CD4-positive, alpha-beta T cell (primary cell): ENCODE measurements at regions not wholly inside any gene's neighbourhood (a gene's known extent, or its start where the extent isn't known, plus 50 kb on each side); places are given as distances from the start of the nearest gene placed in this dataset.

Experiments used
- ATAC-seq: fragments of 200-7000 bp; cut with Tn5 transposase; one replicate; pipeline ENCODE4 v1.10.0; 2022; ENCODE audit warnings: mild to moderate bottlenecking; ENCODE audit not compliant: poor library complexity
- CTCF ChIA-PET: fragments of 350-600 bp; sonication (Branson Sonifier 250); formaldehyde crosslinking; loops from one replicate; lab custom pipeline; 2021; ENCODE audit warnings: antibody characterized with exemption, inconsistent platforms; lab: Charles Lee
- POLR2A ChIA-PET: fragments of 350-600 bp; sonication (Branson Sonifier 250); formaldehyde crosslinking; loops from one replicate; lab custom pipeline; 2021; ENCODE audit warnings: antibody characterized with exemption, inconsistent platforms; lab: Charles Lee
- DNase-seq, 14 experiments: peaks; one replicate each; pipeline ENCODE4 v3.0.0-alpha.2; 2013 to 2020; ENCODE audit warnings: mixed read lengths in 2 of 14
- H3K27ac ChIP-seq, 2 donors: one replicate each; pipeline versions ENCODE4 v1.5.1 to v1.7.0; 2013; ENCODE audit warnings: low read length in 2 of 2, low read depth in 1 of 2, mild to moderate bottlenecking in 1 of 2
- H3K27me3 ChIP-seq, 2 experiments: 1 replicate in 1 of 2; 2 replicates in 1 of 2; pipeline versions ENCODE4 v1.6.1 to v1.7.0; 2013; ENCODE audit warnings: low read length in 2 of 2, control low read depth in 1 of 2, mild to moderate bottlenecking in 1 of 2, moderate library complexity in 1 of 2; ENCODE audit not compliant: insufficient read depth in 2 of 2, control insufficient read depth in 1 of 2
- H3K36me3 ChIP-seq: one replicate; pipeline ENCODE4 v1.6.1; 2013; ENCODE audit warnings: low read length, control low read depth; ENCODE audit not compliant: insufficient read depth
- H3K4me1 ChIP-seq: one replicate; pipeline ENCODE4 v1.6.1; 2013; ENCODE audit warnings: low read length, control low read depth; ENCODE audit not compliant: insufficient read depth
- H3K4me3 ChIP-seq: one replicate; pipeline ENCODE4 v1.5.1; 2013; ENCODE audit warnings: mild to moderate bottlenecking, low read length, moderate library complexity
- H3K9me3 ChIP-seq, 2 experiments: 1 replicate in 1 of 2; 2 replicates in 1 of 2; pipeline versions ENCODE4 v1.6.1 to v1.7.0; 2013; ENCODE audit warnings: low read length in 2 of 2, mild to moderate bottlenecking in 2 of 2, control low read depth in 1 of 2, moderate library complexity in 1 of 2; ENCODE audit not compliant: control insufficient read depth in 1 of 2, insufficient read depth in 1 of 2
- H3K27ac Mint-ChIP-seq: one replicate; pipeline ENCODE4 v1.8.0; 2020; ENCODE audit warnings: mixed read lengths
- H3K27me3 Mint-ChIP-seq: one replicate; pipeline ENCODE4 v1.8.0; 2021; ENCODE audit warnings: mixed read lengths
- H3K36me3 Mint-ChIP-seq: one replicate; pipeline ENCODE4 v1.8.0; 2021; ENCODE audit warnings: low read depth, mixed read lengths
- H3K4me1 Mint-ChIP-seq: one replicate; pipeline ENCODE4 v1.8.0; 2021; ENCODE audit warnings: low read depth, mixed read lengths
- H3K4me3 Mint-ChIP-seq: one replicate; pipeline ENCODE4 v1.8.0; 2020; ENCODE audit warnings: mild to moderate bottlenecking, mixed read lengths
- H3K9me3 Mint-ChIP-seq: one replicate; pipeline ENCODE4 v1.8.0; 2020; ENCODE audit warnings: mixed read lengths
- intact Hi-C, 2 experiments: fragments of 100-400 bp; cut with DNase I in 1 of 2; cut with micrococcal nuclease in 1 of 2; formaldehyde crosslinking; loops; one replicate each; pipeline versions ENCODE4 v1.15.1 to v1.9.0; 2023 to 2025; cut with DNase I, micrococcal nuclease
- TF ChIP-seq, protein P1 (sequence below): fragments of 200-600 bp; IDR thresholded peaks from one replicate; pipeline ENCODE4 v1.8.0; 2022; ENCODE audit warnings: antibody characterized with exemption, mild to moderate bottlenecking

DNA sequence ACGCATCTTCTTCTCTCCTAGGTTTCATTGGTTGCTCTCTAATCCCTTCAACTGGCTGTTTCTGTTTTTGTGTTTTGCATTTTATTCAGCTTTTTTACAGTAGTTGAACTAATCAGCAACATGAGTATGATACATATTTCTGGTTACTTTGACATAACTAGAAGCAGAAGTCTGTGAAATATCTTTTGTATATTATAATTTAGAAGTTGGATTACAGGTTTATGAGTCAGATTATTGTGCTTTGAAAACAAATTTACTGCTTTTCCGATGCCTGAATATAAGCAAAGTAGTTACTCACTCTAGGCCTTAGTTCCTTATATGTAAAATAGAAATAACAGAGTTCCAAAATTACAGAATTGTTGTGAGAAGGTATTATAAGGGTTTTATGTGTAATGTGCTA lies 96.2 kb upstream of the MEOX2 start:
- H3K36me3 ChIP-seq, result no peaks in the 10 kb centered on the region
- H3K4me1 Mint-ChIP-seq, result no peaks in the 10 kb centered on the region
- intact Hi-C loops, result no loop called here
- no peak overlapping the region for H3K27ac Mint-ChIP-seq
- H3K9me3 ChIP-seq, result peaks cover 0 to 4% of the 10 kb centered on the region in 2 experiments
- no peak overlapping the region for H3K27ac ChIP-seq
- POLR2A ChIA-PET, result no interaction called here
- no peak overlapping the region for H3K4me3 Mint-ChIP-seq
- H3K9me3 Mint-ChIP-seq, result peaks cover 3% of the 10 kb centered on the region
- H3K36me3 Mint-ChIP-seq, result no peaks in the 10 kb centered on the region
- no peaks in the 10 kb centered on the region for H3K27me3 ChIP-seq
- CTCF ChIA-PET, result no interaction called here
- H3K27me3 Mint-ChIP-seq, result no peaks in the 10 kb centered on the region
- TF ChIP-seq, protein P1, sequence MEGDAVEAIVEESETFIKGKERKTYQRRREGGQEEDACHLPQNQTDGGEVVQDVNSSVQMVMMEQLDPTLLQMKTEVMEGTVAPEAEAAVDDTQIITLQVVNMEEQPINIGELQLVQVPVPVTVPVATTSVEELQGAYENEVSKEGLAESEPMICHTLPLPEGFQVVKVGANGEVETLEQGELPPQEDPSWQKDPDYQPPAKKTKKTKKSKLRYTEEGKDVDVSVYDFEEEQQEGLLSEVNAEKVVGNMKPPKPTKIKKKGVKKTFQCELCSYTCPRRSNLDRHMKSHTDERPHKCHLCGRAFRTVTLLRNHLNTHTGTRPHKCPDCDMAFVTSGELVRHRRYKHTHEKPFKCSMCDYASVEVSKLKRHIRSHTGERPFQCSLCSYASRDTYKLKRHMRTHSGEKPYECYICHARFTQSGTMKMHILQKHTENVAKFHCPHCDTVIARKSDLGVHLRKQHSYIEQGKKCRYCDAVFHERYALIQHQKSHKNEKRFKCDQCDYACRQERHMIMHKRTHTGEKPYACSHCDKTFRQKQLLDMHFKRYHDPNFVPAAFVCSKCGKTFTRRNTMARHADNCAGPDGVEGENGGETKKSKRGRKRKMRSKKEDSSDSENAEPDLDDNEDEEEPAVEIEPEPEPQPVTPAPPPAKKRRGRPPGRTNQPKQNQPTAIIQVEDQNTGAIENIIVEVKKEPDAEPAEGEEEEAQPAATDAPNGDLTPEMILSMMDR, result no peak
- no peaks in the 10 kb centered on the region for H3K4me1 ChIP-seq
- no peak overlapping the region for H3K4me3 ChIP-seq
- ATAC-seq (no peak), DNase-seq (no peak)

DNA sequence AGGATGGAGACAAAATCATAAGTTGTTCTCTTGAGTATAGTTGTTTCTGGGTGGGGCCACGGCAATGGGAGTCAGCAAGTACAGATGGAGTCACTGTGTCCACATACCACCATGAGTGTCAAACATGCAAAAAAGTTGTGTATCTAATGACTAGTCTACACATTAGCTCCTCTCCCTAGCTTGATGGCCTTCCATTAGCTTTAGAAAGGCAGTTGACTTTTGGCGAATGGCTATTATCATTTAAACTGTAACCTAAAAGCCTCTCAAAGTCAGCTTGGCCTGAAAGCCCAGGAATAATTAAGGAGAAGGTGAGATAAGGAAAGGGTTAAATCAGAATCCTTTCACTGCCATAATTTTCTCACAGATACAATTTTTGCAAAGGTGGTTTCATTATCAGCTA lies 95.5 kb upstream of the MEOX2 start:
- TF ChIP-seq, protein P1, result no peak
- Histone ChIP-seq H3K36me3 (no peaks in the 10 kb centered on the region), H3K27me3 (no peaks in the 10 kb centered on the region), H3K4me3 (no peak overlapping the region), H3K27ac (no peak overlapping the region), H3K9me3 (peaks cover 0 to 4% of the 10 kb centered on the region in 2 experiments), H3K4me1 (no peaks in the 10 kb centered on the region)
- CTCF ChIA-PET, result no interaction called here
- DNase-seq, result no peak
- H3K36me3 Mint-ChIP-seq, result no peaks in the 10 kb centered on the region
- POLR2A ChIA-PET, result no interaction called here
- H3K4me3 Mint-ChIP-seq, result no peak overlapping the region
- ATAC-seq, result no peak
- H3K27me3 Mint-ChIP-seq, result no peaks in the 10 kb centered on the region
- H3K27ac Mint-ChIP-seq, result no peak overlapping the region
- peaks cover 3% of the 10 kb centered on the region for H3K9me3 Mint-ChIP-seq
- no peaks in the 10 kb centered on the region for H3K4me1 Mint-ChIP-seq
- intact Hi-C loops, result no loop called here

- H3K4me3 Mint-ChIP-seq, result no peak overlapping the region
Observed at GRCh38 chr7:15780271-15780670, 93.8 kb upstream of the MEOX2 start.

More at GRCh38 chr7:15780271-15780670, 93.8 kb upstream of the MEOX2 start:
- Histone ChIP-seq H3K27ac (no peak overlapping the region), H3K36me3 (no peaks in the 10 kb centered on the region), H3K4me3 (no peak overlapping the region), H3K4me1 (no peaks in the 10 kb centered on the region), H3K9me3 (peaks cover 0 to 2% of the 10 kb centered on the region in 2 experiments), H3K27me3 (no peaks in the 10 kb centered on the region)
- ChIA-PET POLR2A (no interaction called here), CTCF (no interaction called here)
- Mint-ChIP-seq H3K36me3 (no peaks in the 10 kb centered on the region), H3K9me3 (no peaks in the 10 kb centered on the region), H3K27me3 (no peaks in the 10 kb centered on the region), H3K4me1 (no peaks in the 10 kb centered on the region), H3K27ac (no peak overlapping the region)
- TF ChIP-seq, protein P1, result no peak
- no peak for ATAC-seq
- intact Hi-C loops, result no loop called here
- DNase-seq, result no peak
